NCI-H2196 treated with DMSO at 0.1 percent for 48 hours (cell line): ENCODE measurements at regions not wholly inside any gene's neighbourhood (a gene's known extent, or its start where the extent isn't known, plus 50 kb on each side); places are given as distances from the start of the nearest gene placed in this dataset.

Experiments
- DNase-seq: peaks from one replicate; lab custom pipeline; 2025; ENCODE audit not compliant: unreplicated experiment; lab: John Stamatoyannopoulos, UW

- DNase-seq: no peak
These were observed 207.6 kb upstream of the MTPN start for GRCh38 chr7:136184719-136185118.

- DNase-seq: no peak
These were observed 206.8 kb upstream of the MTPN start for GRCh38 chr7:136183981-136184380.

- no peak for DNase-seq
These were observed 203.8 kb upstream of the MTPN start for GRCh38 chr7:136180984-136181383.

GRCh38 chr7:136179851-136180721 is 202.9 kb upstream of the MTPN start:
- no peak for DNase-seq

- no peak for DNase-seq
These were observed 202.0 kb upstream of the MTPN start for GRCh38 chr7:136179154-136179553.

DNA sequence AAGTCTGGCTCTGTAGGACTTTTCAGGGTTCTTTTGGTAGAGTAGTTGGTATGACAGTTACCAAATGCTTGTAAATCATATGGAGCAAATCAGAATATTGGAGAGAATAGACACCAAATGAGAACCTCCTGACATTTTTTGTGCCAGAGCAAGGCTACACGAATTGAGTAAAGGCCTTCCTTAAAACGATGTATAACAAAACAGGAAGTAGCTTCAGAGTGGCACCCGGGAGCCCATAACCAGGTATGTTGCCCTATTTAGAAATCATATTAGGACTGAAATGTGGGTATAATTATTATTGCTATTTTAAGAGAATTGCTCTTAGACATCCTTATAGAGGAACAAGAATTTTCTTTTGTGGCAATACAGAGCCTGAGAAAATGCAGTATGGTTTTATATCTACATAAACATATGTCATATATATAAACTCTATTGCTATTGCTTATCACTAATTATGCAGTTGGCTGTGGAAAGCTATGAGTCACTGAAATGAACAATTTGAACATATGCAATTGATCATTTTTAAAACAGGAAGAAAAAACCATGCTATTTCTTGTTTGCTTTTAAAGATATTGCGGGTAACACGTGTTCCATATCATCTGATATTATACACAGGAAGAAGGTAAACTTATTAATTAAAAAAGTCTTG is 197.4 kb upstream of the MTPN start:
- no peak for DNase-seq

DNA sequence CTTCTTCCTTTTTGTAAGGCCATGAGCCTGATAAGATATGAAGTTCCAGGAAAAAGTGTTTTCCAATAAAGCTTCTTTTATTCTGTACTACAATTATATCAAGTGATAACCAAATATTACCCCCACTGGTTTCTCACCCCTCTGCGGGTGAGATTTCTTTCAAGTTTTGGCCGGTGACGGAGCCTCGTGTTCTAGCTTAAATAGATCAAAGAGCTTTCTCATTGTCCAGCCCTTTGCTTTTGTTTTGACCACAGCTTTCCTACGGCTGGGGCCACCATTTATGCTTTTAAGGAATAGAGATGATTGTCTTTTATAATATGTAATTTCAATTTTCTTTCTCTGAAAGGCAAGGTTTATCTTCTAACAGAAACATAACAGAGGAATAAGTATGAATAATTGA is 196.7 kb upstream of the MTPN start:
- no peak for DNase-seq

DNA sequence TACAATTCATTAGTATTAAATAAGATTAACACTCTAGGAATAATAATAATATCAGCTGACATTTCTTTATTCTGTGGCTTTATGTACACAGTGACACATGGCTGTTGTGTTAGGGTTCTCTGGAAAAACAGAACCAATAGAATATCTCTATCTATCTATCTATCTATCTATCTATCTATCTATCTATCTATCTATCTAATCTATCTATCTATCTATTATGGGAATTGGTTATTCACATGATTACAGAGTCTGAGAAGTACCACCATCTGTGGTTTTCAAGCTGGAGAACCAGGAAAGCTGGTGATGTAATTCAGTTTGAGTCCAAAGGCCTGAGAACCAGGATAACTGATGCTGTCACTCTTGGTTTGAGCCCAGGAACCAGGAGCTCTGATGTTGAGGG is 194.1 kb upstream of the MTPN start:
- DNase-seq: no peak

DNA sequence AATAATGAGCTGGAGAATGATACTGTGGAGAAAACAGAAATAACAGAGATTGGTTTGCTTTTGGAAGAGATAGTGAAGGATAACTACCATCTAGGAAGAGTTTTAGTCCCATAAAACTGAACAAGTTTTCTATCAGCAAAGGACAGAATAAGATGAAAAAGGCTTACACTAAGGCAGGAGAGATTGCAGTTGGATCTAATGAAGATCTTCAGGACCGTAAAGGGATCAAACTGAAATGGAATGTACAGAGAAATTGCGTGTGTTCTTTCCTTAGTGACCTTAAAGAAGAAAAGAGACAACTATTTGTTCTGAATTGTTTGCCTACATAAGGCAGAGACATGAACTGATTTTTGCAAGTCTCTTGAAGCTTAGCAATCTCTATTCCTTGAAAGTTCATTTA is 191.7 kb upstream of the MTPN start:
- no peak for DNase-seq

GRCh38 chr7:136167991-136168390 is 190.8 kb upstream of the MTPN start:
- no peak for DNase-seq

GRCh38 chr7:136166521-136166920 is 189.4 kb upstream of the MTPN start:
- no peak for DNase-seq

DNA sequence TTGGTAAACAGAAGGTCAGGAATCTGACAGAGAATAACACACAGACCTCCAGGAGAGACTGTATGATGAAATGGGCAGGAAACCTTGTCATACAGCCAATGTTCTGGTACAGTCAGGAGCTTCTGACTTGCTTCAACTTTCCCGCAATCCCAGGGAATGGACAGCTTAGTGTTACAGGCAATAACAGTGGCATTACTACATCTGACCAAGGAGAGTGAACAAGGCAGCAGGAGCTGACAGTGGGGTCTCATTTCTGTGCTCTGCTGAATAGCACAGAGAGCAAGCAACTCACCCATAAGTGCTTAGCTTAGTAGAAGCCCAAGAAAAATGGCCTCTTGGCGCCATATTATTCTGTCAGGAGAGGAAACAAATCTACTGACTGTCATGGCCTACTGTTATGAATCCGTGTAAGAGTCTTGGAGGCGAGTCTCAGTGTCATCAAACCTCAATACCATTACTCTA is 186.2 kb upstream of the MTPN start:
- DNase-seq: no peak

GRCh38 chr7:136150311-136150710 is 173.2 kb upstream of the MTPN start:
- DNase-seq: no peak

GRCh38 chr7:136148920-136149319 is 171.8 kb upstream of the MTPN start:
- DNase-seq: no peak

- no peak for DNase-seq
These were observed 169.8 kb upstream of the MTPN start for GRCh38 chr7:136146925-136147324.

DNA sequence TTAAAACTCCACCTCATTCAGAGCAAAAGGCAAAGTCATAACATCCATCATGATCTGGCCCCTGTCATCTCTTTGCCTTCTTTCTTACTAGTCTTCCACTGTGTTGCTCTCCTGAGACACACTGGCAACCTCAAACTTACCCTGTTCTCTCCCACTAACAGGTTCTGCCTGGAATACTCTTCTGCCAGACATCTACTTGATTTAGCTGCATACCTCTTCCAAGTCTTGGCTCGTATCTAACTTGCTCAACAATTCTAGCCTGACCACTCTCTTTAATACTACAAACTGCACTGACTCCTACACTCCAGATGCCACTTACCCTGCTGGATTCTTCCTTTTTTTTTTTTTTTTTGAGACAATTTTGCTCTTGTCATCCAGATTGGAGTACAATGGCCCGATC is 167.0 kb upstream of the MTPN start:
- no peak for DNase-seq

DNA sequence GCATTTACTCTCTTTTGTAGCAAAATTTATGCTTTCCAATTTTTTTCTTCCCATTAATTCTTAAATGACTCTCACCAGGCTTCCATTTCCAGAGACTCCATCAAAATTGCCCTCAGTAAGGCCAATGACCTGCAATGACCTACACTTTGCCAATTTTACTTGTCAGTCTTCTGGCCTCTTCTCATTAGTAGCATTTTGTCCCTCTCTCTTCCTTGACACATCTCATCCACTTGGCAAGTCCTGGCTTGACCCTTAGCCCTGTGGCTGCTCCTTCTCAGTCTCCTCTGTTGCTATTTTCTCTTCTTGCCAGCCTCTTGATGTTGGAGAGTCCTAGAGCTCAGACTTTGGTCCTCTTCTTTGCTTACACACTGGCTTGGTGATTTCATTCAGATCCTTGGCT is 166.1 kb upstream of the MTPN start:
- DNase-seq: no peak

DNA sequence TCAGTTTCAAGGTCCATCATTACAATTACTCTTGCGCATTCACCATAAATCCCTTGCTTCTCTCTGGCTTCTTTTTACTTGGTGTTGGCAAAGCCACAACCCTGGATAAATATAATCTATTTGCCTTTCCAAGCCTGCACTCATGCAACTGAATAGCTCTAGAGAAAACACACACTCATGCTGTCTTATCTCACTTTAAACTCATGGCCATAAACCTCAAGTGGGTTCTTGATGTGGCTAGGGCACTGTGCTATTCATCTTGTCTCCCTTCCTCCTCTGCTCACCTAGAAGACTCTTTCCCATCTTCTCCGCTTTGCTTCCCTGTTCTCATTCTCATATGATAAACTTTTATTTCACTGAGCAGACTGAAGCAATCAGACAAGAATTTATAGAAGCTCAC is 165.4 kb upstream of the MTPN start:
- DNase-seq: peak; percentile 17

DNA sequence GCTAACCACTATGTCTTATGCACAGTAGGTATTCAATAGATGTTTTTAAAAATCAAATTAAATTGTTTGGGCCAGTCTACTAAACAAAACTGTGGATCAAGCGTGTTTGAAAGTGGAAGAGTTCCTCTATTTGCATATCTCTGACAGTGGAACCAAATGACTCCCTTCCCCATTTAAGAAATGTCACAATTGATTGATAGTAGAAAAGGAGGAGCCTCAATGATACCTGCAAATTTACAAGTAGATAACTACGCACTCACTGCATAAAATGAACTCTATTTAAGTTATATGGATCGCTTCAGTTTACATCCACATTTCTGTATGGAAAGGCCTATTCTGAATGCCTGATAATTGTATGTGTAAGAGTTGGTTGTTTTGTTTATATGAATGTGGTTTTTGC is 163.3 kb upstream of the MTPN start:
- no peak for DNase-seq

GRCh38 chr7:136139417-136139816 is 162.3 kb upstream of the MTPN start:
- DNase-seq: no peak

GRCh38 chr7:136138991-136139390 is 161.8 kb upstream of the MTPN start:
- DNase-seq: no peak

- no peak for DNase-seq
These were observed 159.8 kb upstream of the MTPN start for GRCh38 chr7:136136906-136137454.
